RPMI7951 (cell line): ENCODE measurements at regions not wholly inside any gene's neighbourhood (a gene's known extent, or its start where the extent isn't known, plus 50 kb on each side); places are given as distances from the start of the nearest gene placed in this dataset.

Experiments
- DNase-seq: peaks from one replicate; pipeline ENCODE4 v3.0.0-alpha.2; 2012; ENCODE audit warnings: low read depth

- DNase-seq = no peak
These were observed 73.4 kb upstream of the SYT6 start for GRCh38 chr1:114227059-114227458.

DNA sequence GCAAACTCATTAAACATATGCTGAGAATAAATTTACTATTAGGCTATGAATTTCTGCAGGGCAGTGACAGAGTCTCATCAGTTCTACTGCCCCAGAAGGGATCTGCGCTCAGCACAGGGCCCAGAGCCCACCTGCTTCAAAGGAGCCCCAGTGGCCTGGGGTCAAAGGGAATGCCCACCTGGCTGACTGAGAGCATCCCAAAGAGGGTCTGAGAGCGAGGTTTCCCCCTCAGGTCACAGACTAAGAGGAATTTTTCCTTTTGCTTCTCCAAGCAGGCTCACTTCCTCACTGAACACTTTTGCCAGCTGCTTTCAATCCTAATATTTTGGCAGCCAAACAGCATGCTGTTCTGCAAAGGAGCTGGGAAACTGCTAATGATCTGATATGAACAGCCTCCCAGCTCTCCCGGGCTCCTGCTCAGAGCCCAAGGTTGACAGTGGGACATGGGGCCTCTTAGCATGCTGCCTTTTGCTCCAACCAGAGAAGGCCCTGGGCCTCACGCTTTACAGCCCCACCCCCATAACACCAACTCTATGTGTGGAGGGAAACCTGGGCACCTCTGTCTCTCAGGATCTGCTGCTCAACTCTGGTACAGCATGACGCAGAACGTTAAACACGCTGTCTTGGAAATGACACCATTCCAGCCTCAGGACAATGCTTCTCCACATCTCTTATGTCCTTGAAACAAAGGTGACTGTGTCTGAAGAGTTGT, 70.7 kb upstream of the SYT6 start:
- DNase-seq = no peak

DNA sequence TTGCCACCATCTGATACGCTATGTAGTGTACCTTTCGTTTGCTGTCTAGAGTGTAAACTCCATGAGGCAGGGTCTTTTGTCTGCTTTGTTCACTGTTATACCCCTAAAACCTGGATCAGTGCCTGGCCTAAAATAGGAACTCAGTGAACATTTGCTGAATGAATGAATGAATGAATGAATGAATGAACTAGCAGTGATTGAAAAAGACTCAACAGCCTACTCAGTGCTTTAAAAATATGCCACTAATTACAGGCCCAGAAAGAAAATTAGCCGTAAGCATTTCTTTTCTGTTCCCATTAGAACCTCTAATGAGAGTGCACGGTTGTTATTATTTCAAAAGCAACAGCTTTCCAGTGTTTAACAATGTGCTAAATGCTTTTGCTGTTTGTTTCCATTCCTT, 69.3 kb upstream of the SYT6 start:
- DNase-seq = no peak

DNA sequence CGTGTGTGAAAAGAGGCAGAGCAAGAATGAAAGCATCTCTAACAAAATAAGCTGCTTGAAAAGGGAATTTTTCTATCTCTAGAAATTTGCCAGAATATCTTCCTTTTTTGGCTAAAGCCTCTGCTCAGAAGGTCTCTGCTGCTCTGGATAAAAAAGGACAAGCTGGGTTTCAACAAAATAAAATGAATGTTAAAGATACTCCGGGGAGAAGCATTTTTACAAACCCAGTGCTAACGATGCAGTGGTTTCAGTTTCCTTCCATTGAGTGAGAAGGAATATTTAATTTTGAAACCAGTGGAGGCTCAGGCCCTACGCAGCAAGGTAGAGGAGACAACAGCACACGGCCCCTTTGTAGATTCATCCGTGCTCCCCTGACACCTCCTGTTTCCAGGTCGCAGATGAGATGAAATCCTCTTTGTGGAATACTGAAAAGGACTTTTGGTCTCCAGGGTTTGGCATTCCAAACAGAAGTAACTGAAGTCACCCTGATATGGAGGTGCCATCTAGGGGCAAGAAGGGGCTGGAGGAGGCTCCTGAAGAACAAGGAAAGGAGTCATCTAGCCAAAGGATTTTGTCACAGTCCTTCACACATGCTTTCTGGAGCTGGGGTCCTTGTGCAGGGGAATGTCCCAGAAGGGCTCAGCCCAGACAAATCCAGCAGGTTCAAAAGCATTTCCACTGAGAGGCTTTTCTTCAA, 65.7 kb upstream of the SYT6 start:
- DNase-seq = peak; percentile 28

GRCh38 chr1:114218361-114219171, 64.9 kb upstream of the SYT6 start:
- no peak for DNase-seq

DNA sequence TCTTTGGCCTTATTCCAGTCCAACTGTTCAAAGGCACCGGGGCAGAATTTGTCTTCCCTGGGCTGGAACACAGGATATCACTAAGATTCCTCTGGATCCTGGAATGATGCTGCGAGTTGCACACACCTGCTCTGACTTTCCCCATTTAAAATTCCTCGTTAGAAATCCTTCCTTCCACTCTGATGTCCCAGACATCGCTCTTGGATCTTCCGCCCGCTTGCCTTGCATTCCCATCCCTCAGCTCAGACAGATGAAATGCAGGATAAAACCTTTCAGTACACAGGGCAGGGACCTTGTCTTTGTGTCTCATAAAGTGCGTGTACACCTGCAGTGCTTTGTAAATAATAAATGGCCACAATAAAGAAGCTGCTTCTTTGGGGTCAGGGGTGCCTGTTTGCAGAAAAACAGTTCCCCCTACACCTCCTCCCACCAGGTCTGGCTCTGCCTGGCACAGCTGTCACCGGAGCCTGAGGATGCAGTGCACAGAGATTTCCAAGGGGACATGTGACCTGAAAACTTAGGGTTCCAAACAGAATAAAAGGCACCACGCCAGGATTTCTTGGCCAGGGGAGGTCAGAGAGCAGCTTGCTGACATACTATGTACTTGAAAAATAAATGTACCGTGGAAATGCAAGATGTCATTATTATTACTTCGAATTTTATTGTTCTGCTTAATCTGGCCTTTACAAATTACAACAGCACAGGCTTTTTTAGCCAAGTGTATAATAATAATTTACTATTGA, 62.9 kb upstream of the SYT6 start:
- DNase-seq = no peak

- no peak for DNase-seq
These were observed 61.8 kb upstream of the SYT6 start for GRCh38 chr1:114215436-114215835.

DNA sequence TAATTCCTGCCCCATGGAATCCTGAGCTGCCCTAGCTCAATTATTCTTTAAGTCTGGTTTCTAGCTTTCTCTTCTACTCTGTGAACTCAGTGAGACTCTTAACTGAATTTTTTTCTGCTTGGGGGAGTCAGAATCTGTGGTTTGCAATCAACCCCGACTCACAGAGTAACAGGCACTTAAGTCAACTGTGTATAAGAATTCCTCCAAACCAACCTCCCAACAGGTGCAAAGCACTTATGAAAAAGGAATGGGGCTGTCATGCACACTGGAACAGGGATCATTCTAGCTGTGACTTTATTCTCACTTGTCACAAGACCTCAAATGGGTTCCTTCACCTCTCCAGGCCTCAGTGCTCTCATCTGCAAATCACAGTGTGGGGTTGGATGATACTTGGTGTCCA, 60.3 kb upstream of the SYT6 start:
- no peak for DNase-seq

DNA sequence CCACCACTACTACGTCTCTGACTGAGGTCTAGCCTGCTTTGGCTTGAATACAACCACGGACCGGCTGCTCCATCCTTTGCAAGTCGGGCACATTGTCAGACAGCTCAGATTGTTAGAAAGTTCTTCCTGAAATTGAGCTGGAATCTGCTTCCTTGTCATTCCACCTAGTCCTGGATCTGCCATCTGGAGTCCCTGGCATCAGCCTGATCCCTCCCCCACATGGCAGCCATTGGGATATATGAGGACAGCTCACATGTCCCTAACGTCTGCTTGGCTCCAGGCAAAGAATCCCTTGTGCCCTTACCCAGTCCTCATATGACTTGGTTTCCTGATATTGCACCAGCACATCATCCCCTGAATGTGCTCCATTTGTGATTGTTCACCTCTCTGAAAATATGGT, 56.3 kb upstream of the SYT6 start:
- DNase-seq = no peak

DNA sequence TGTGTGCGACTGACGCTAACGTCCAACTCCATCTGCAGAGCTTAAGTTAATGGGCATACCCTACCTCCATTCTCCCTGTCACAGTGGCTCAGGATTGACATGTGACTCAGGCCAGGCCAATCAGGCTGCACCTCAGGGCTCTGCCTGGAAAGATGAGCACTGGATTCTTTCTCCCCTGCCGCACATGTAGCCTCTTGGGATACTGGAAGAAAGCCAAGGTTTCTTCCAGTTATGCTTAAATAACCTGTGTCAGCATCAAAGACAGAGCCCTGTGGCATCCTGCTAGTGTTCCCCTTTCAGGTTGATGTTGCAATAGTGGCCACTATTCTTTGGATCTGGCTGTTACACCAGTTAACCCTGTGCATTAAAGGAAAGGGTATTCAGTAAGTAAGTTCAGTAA, 55.0 kb upstream of the SYT6 start:
- DNase-seq = peak; percentile 20

- no peak for DNase-seq
These were observed 54.4 kb upstream of the SYT6 start for GRCh38 chr1:114208106-114208505.

GRCh38 chr1:114207635-114208034, 54.0 kb upstream of the SYT6 start:
- DNase-seq = no peak

DNA sequence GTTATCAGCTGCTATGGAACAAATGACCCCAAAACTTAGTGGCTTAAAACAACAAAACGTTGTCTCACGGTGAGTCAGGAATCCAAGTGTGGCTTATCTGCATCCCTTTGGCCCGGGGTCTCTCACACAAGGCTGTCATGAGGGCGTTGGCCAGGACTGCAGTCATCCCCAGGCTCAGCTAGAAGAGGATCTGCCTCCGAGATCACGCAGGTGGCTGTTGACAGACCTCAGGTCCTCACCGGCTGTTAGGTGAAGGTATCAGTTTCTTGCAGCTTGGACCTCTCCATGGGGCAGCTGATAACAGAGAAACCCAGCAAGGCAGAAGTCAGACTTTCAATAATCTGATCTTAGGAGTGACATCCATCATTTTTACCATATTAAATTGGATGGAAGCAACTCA, 52.7 kb upstream of the SYT6 start:
- DNase-seq = no peak

DNA sequence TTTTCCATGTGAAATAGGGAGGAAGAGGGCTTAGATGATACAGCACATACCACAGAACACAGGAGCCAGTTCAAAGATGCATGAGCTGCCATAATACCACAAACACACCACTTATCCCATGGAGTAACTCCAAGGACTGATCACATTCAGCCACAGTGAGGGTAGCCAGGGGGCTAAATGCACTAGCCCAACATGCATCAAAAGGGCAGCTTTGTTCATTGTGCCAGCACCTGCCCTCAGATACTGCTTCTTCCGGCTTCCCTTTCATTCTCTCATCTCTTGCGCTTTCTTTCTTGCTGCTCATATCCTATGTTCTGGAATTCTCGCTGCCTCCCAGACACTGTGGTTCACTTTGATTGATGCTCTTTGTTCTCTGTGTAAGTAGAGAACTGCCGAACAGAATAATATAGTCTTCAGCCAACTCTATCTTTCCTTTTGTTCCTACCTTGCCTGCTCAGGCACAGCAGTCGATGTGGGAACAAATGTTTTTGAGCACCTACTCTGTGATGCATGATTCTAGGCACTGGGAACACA, 50.0 kb upstream of the SYT6 start:
- DNase-seq = no peak
